ENCODE measurements at regions not wholly inside any gene's neighbourhood (a gene's known extent, or its start where the extent isn't known, plus 50 kb on each side); places are given as distances from the start of the nearest gene placed in this dataset.

- TF ChIP-seq POLR2A (IDR thresholded peaks at IDR 0.05; ENCODE audit: low read depth, low read length) (no peak), POLR2AphosphoS5 (IDR thresholded peaks at IDR 0.05; ENCODE audit: low read depth, low read length) (no peak), TAF1 (IDR thresholded peaks at IDR 0.05; ENCODE audit: low read depth, low read length) (no peak), POU2F2 (IDR thresholded peaks at IDR 0.05; ENCODE audit: low read depth, low read length) (no peak), SPI1 (IDR thresholded peaks at IDR 0.05; ENCODE audit: low read depth, low read length) (peak; percentile 27; the same call in 1 of the 2 replicates), PAX5 (IDR thresholded peaks at IDR 0.05; ENCODE audit: insufficient read depth, low read length, severe bottlenecking) (no peak)
These were observed 627.9 kb upstream of the ST8SIA4 start for GRCh38 chr5:101531026-101531425.
